Spleen (tissue), 7 donors: ENCODE measurements at regions not wholly inside any gene's neighbourhood (a gene's known extent, or its start where the extent isn't known, plus 50 kb on each side); places are given as distances from the start of the nearest gene placed in this dataset.

ENCODE experiments used
- POLR2A ChIP-seq, 3 donors: fragments of 450-650 bp; IDR thresholded peaks; one replicate each; pipeline ENCODE4 v1.5.1; 2017; ENCODE audit warnings: antibody characterized with exemption in 3 of 3, mild to moderate bottlenecking in 1 of 3
- TF ChIP-seq, protein P1 (sequence below), 11 experiments: fragments of 200-600 bp in 7 of 11; fragments of 450-650 bp in 4 of 11; sonication (generic) in 4 of 11; IDR thresholded peaks in 8 of 11; conservative IDR thresholded peaks in 3 of 11; 1 replicate in 7 of 11; 2 replicates in 4 of 11; pipeline versions ENCODE4 v1.4.0 to v1.8.0; 2016 to 2021; ENCODE audit warnings: antibody characterized with exemption in 11 of 11, inconsistent platforms in 4 of 11, mild to moderate bottlenecking in 1 of 11
- donor health status: DM: no; HTN: no; CAD: no; lungs with moderate emphysema.
- donor health status: DM: no; HTN: no; CAD: no.
- donor health status: DM: no; HTN: no; CAD: no.

DNA sequence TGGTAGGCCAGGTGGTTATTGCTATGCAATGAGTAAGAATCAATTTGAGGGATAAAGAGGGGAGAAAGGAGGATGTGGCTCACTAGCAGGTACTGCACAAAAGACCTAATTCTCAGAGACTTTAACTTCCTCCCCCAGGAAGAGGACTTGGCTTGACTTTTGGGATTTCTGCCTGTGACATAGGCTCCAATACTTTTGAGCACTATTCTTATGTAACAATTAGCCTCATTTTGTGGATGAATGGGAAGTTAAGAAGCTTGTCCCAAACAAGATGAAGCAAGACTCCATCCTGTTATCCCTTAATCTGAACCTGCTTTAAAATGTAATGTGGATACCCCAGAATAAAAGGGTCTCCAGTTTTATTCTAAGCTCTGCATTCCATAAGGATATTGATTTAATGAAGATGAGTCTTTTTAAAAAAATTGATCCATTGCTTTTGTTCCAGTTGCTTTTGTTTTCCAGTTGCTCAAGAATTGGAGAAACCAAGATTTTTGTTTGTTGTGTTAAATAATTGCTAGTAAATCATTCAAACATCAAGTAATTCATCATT is 218.5 kb downstream of the SNX13 start:
- TF ChIP-seq, protein P1, sequence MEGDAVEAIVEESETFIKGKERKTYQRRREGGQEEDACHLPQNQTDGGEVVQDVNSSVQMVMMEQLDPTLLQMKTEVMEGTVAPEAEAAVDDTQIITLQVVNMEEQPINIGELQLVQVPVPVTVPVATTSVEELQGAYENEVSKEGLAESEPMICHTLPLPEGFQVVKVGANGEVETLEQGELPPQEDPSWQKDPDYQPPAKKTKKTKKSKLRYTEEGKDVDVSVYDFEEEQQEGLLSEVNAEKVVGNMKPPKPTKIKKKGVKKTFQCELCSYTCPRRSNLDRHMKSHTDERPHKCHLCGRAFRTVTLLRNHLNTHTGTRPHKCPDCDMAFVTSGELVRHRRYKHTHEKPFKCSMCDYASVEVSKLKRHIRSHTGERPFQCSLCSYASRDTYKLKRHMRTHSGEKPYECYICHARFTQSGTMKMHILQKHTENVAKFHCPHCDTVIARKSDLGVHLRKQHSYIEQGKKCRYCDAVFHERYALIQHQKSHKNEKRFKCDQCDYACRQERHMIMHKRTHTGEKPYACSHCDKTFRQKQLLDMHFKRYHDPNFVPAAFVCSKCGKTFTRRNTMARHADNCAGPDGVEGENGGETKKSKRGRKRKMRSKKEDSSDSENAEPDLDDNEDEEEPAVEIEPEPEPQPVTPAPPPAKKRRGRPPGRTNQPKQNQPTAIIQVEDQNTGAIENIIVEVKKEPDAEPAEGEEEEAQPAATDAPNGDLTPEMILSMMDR (IDR thresholded peaks at IDR 0.05 in 8 of 11, conservative IDR thresholded peaks at IDR 0.05 in 3 of 11): no peak
- TF ChIP-seq POLR2A (IDR thresholded peaks at IDR 0.05): no peak
